AG10803 (cell line): ENCODE measurements at regions not wholly inside any gene's neighbourhood (a gene's known extent, or its start where the extent isn't known, plus 50 kb on each side); places are given as distances from the start of the nearest gene placed in this dataset.

Experiments used
- DNase-seq: peaks from one replicate; pipeline ENCODE4 v3.0.0; 2010; ENCODE audit warnings: low read depth
- H3K4me3 ChIP-seq: 2 replicates; pipeline ENCODE4 v1.5.1; 2011; ENCODE audit warnings: mild to moderate bottlenecking, low read length, control low read depth
- TF ChIP-seq, protein P1 (sequence below): conservative IDR thresholded peaks from 2 replicates; pipeline ENCODE4 v1.5.1; 2011; ENCODE audit warnings: mild to moderate bottlenecking, low read length, control low read depth, inconsistent platforms

DNA sequence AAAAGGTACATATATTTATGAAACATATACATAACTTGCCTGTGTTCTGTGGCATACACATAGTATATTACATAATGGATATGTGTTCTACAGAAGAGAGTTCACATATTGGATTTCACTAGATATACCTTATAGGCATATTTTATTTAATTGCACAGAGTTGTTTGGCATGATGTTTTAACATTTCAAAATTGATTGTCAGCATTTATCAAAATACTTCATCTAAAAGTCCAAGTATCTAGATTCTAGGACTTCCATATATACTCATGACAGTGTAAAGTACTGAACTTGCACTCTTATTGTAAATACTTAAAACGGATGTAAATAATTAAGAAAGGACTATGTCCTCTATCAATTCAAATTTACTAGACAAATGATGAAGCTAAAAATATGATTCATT lies 995.3 kb upstream of the LRRTM1 start:
- no peak for DNase-seq
- no peak overlapping the region for H3K4me3 ChIP-seq
- TF ChIP-seq, protein P1, sequence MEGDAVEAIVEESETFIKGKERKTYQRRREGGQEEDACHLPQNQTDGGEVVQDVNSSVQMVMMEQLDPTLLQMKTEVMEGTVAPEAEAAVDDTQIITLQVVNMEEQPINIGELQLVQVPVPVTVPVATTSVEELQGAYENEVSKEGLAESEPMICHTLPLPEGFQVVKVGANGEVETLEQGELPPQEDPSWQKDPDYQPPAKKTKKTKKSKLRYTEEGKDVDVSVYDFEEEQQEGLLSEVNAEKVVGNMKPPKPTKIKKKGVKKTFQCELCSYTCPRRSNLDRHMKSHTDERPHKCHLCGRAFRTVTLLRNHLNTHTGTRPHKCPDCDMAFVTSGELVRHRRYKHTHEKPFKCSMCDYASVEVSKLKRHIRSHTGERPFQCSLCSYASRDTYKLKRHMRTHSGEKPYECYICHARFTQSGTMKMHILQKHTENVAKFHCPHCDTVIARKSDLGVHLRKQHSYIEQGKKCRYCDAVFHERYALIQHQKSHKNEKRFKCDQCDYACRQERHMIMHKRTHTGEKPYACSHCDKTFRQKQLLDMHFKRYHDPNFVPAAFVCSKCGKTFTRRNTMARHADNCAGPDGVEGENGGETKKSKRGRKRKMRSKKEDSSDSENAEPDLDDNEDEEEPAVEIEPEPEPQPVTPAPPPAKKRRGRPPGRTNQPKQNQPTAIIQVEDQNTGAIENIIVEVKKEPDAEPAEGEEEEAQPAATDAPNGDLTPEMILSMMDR: no peak

DNA sequence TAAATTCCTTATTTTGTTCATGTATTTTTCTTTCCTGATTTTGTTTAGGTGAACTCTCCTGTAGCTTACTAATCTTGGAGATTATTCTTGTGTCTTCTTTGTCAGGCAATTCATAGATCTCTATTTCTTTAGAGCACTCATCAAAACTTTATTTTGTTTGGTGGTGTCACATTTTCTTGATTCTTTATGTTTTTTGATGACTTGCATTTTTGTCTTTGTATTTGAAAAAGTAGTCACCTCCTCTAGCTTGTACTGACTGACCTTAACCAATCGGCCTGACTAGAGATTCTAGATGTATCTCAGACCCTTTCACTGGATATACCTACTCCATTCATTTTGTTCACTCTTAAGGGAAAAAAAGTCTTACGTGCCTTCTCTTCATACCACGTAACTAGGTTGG lies 986.3 kb upstream of the LRRTM1 start:
- no peak overlapping the region for H3K4me3 ChIP-seq
- DNase-seq: no peak
- TF ChIP-seq, protein P1: no peak

DNA sequence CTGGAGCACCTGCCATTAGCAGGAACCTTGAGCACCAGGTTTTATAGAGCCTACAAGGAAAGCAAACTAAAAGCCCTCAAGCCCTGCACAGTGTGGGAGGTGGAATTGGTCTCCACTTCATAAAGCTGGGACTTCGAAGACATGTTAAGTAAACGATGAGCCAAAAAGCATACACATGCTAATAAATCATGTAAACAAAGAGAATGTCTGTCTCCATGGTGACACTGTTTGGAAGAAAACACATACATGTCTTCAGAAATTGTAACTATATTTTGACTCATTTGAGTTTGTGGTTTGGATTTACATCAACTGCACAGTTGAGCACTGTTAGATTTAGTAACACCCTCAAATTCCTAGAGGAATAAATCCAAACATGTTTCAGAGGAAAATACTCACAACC lies 978.5 kb upstream of the LRRTM1 start:
- no peak for DNase-seq
- TF ChIP-seq, protein P1: no peak
- no peak overlapping the region for H3K4me3 ChIP-seq

DNA sequence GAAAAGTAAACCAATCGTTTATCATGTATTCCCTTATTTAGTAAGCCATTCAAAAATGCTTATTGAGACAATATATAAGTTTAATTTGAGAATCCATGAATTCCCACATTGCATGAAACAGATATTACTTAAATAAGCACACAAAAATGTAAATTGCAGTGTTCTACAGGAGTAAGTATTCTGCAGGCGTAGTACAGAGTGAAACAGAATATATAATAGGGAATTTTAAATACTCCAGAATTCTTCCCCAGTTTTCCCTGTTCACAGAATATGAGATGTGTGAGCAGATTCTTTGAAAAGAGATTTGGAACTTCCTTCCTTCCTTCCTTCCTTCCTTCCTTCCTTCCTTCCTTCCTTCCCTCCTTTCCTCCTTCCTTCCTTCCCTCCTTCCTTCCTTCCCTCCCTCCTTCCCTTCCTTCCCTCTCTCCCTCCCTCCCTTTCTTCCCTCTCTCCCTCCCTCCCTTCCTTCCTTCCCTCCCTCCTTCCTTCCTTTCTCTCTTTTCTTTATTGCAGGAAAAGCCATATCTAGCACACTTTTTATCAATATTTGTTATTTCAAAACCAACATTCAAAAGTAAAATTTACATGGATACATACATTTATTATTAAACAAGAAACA lies 977.7 kb upstream of the LRRTM1 start:
- TF ChIP-seq, protein P1: no peak
- no peak for DNase-seq
- no peak overlapping the region for H3K4me3 ChIP-seq

DNA sequence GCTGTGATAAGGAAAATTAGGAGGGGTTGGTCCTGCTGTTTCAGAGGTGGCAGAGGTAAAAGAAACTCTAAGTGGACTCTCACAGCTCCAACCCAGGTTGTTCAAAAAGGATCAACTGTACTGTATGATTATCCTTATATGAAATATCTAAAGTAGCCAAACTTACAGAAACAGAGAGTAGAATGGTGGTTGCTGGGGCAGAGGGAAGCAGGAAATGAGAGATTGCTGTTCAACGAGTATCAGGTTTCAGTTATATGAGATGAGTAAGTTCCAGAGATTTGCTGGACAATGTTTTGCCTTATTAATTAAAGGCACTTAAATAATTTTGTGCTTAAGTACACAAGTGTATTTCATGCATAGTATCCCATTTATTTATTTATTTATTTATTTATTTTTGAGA lies 972.0 kb upstream of the LRRTM1 start:
- TF ChIP-seq, protein P1: no peak
- no peak for DNase-seq
- no peak overlapping the region for H3K4me3 ChIP-seq

DNA sequence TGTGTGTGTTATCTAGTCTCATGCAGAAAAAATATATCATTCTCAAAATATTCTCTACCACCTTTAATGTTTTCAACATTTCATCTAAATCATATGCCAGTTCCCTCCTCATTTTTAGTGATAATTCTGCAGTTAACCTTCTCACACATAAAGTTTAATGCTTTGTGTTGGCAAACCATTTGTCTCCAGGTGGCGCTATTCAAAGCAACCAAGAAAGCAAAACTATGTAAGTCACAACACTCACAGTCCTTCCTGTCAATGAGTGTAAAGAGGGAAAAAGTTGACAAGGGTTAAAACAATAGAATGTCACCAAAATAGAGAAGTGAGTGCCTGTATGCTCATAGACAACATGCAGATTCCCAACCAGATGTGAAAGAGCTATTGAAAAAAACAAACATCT lies 961.6 kb upstream of the LRRTM1 start:
- no peak for DNase-seq
- TF ChIP-seq, protein P1: no peak
- no peak overlapping the region for H3K4me3 ChIP-seq

DNA sequence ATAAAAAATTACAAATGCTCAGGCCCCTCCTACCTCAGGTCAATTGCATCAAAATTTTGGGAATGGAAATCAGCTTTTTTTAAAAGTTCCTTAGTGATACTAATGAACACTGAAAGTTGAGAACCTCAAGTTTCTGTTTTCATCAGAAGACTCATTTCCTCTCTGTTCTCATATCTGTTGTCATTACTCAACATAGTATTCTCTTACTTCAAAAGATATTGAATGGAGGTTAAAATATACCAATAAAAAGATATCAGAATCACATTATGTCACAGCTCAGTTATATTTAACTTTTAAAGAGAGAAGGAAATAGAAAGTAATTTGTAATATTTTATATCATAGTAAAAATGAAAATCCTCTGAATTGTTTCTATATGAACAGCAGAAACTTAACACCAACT lies 959.4 kb upstream of the LRRTM1 start:
- H3K4me3 ChIP-seq: no peak overlapping the region
- TF ChIP-seq, protein P1: no peak
- no peak for DNase-seq
